PC-9 (cell line): ENCODE measurements at regions not wholly inside any gene's neighbourhood (a gene's known extent, or its start where the extent isn't known, plus 50 kb on each side); places are given as distances from the start of the nearest gene placed in this dataset.

Experiments used
- BruUV-seq: library from RNA; stranded (reverse); fragments of 400-500 nt; replicated peaks from 2 replicates; lab custom pipeline; 2021; lab: Mats Ljungman, UMichigan
- CTCF ChIA-PET: fragments of 300-600 bp; sonication (Branson Sonifier 250); formaldehyde crosslinking; loops from one replicate; lab custom pipeline; 2022; ENCODE audit warnings: antibody characterized with exemption; lab: Charles Lee
- POLR2A ChIA-PET: fragments of 300-600 bp; sonication (Branson Sonifier 250); formaldehyde crosslinking; loops from one replicate; lab custom pipeline; 2022; ENCODE audit warnings: antibody characterized with exemption; ENCODE audit not compliant: unreplicated experiment; lab: Charles Lee
- DNase-seq, 2 experiments: peaks; one replicate each; pipeline versions ENCODE4 v3.0.0 to v3.0.0-alpha.2; 2015 to 2022; ENCODE audit warnings: mixed read lengths in 1 of 2
- H2AFZ ChIP-seq: fragments of 200-600 bp; sonication (generic); 2 replicates; pipeline ENCODE4 v1.8.1; 2017; ENCODE audit warnings: antibody characterized with exemption
- H3F3A ChIP-seq: fragments of 200-600 bp; sonication (generic); 2 replicates; pipeline ENCODE4 v1.8.1; 2017; ENCODE audit warnings: antibody characterized with exemption, mild to moderate bottlenecking, low read depth; ENCODE audit not compliant: insufficient read depth
- H3K27ac ChIP-seq: fragments of 200-600 bp; sonication (generic); 2 replicates; pipeline ENCODE4 v1.6.1; 2016; ENCODE audit warnings: mixed run types
- H3K27me3 ChIP-seq: fragments of 200-600 bp; sonication (generic); 2 replicates; pipeline ENCODE4 v1.6.1; 2016; ENCODE audit warnings: low read depth, mixed run types; ENCODE audit not compliant: insufficient read depth
- H3K36me3 ChIP-seq: fragments of 200-600 bp; sonication (generic); 2 replicates; pipeline ENCODE4 v1.6.1; 2016; ENCODE audit warnings: low read depth, mixed run types
- H3K4me1 ChIP-seq: fragments of 200-600 bp; sonication (generic); replicated peaks from 2 replicates; pipeline ENCODE4 v1.6.1; 2016; ENCODE audit warnings: mixed run types; ENCODE audit not compliant: insufficient read depth
- H3K4me2 ChIP-seq: fragments of 200-600 bp; sonication (generic); 2 replicates; pipeline ENCODE4 v1.6.1; 2017; ENCODE audit warnings: mixed run types
- H3K4me3 ChIP-seq: fragments of 200-600 bp; sonication (generic); 2 replicates; pipeline ENCODE4 v1.6.1; 2016; ENCODE audit warnings: mixed run types
- H3K79me2 ChIP-seq: fragments of 200-600 bp; sonication (generic); 2 replicates; pipeline ENCODE4 v1.6.1; 2017; ENCODE audit warnings: low read depth, mixed run types
- H3K9me2 ChIP-seq: fragments of 200-600 bp; sonication (generic); 2 replicates; pipeline ENCODE4 v1.8.1; 2017; ENCODE audit warnings: mild to moderate bottlenecking; ENCODE audit not compliant: insufficient read depth
- H3K9me3 ChIP-seq: fragments of 200-600 bp; sonication (generic); 2 replicates; pipeline ENCODE4 v1.8.1; 2016; ENCODE audit warnings: low read depth; ENCODE audit not compliant: insufficient read depth
- H4K20me1 ChIP-seq: fragments of 200-600 bp; sonication (generic); 2 replicates; pipeline ENCODE4 v1.8.1; 2017; ENCODE audit not compliant: insufficient read depth
- EZH2 ChIP-seq: fragments of 200-600 bp; sonication (generic); IDR thresholded peaks from 2 replicates; pipeline ENCODE4 v1.8.0; 2017; ENCODE audit warnings: antibody characterized with exemption, low read depth
- intact Hi-C: fragments of 100-400 bp; cut with micrococcal nuclease; formaldehyde crosslinking; loops from one replicate; pipeline ENCODE4 v1.10.0; 2022; ENCODE audit not compliant: unreplicated experiment
- TF ChIP-seq, protein P1 (sequence below): fragments of 200-600 bp; sonication (generic); conservative IDR thresholded peaks from 2 replicates; pipeline ENCODE4 v1.6.1; 2017; ENCODE audit warnings: mixed run types, antibody characterized with exemption, mild to moderate bottlenecking, moderate library complexity

DNA sequence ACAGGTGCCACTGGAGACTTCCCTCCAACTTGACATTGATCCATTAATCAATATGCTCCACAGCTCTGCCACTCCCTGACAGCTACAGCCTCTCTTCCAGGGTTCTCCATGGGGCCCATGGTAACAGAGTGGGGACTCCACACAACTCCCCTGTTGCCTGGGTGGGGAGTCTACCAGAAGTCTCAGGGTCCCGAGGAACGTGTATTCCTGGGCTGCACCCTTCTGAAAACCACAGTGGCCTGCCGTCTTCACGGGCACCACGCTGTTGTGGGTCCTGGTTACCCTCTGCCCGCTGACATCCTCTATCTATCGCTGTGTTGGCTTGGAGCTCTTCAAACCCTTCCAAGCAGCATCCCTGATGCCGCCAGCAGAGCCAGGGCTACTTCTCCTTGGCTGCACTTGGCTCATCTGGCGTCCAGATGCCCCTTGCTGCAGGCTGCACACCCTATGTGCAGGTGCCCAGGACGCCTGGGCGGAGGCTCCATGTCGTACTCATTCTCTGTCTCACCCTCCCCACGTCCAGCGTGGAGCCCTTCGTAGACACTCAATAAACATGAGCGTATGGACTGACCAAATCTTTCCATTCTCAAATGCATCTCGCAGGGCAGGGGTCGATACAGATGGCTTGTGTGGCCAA is 1341.8 kb downstream of the TBC1D22A start:
- Histone ChIP-seq H3K27me3 (peaks cover 82% of the 10 kb centered on the region), H3F3A (no peaks in the 10 kb centered on the region), H3K79me2 (no peaks in the 10 kb centered on the region), H3K4me3 (no peak overlapping the region), H4K20me1 (no peaks in the 10 kb centered on the region), H3K36me3 (no peaks in the 10 kb centered on the region), H2AFZ (no peak overlapping the region), H3K27ac (no peak overlapping the region), H3K4me1 (no peaks in the 10 kb centered on the region), H3K9me3 (no peaks in the 10 kb centered on the region), H3K9me2 (no peaks in the 10 kb centered on the region), H3K4me2 (no peak overlapping the region)
- ChIA-PET POLR2A (no interaction called here), CTCF (no interaction called here)
- no peak for DNase-seq
- no TSS peak for BruUV-seq
- TF ChIP-seq EZH2, result no peak
- TF ChIP-seq, protein P1, sequence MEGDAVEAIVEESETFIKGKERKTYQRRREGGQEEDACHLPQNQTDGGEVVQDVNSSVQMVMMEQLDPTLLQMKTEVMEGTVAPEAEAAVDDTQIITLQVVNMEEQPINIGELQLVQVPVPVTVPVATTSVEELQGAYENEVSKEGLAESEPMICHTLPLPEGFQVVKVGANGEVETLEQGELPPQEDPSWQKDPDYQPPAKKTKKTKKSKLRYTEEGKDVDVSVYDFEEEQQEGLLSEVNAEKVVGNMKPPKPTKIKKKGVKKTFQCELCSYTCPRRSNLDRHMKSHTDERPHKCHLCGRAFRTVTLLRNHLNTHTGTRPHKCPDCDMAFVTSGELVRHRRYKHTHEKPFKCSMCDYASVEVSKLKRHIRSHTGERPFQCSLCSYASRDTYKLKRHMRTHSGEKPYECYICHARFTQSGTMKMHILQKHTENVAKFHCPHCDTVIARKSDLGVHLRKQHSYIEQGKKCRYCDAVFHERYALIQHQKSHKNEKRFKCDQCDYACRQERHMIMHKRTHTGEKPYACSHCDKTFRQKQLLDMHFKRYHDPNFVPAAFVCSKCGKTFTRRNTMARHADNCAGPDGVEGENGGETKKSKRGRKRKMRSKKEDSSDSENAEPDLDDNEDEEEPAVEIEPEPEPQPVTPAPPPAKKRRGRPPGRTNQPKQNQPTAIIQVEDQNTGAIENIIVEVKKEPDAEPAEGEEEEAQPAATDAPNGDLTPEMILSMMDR, result no peak
- intact Hi-C loops, result no loop called here

DNA sequence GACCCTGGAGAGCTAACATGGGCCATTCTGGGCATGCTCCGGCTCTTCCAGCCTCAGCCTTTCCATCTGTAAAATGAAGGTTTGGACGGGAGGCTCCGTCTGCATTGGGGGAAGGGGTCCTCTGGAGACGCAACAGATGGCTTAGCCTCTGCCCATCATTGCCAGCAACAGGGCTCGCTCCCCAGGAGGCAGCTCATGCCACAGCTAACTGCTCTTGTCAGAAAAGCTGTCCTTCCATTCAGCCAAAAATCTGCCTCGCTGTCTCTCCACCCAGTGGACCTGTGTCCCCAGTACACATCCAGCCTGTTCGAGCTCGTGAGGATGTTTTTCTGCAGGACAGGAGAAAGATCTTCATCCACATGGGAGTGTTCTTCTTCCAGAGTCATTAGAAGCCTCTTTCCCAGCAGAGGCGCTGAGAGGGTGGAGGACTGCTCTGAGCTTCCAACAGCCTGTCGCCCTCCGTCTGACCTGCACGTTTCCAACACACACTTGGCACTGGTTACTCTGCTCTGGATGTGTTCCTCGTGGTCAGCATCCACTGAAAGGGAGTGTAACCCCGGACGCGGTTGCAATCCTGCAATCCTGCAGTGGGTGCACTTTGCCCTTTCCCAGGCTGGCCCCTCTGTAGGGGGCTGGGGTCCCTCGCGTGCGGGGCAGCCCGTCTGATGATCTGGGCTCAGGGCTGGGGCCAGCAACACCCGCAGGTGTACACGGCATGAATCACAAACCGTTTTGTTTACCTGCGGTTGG is 1340.9 kb downstream of the TBC1D22A start:
- Histone ChIP-seq H3F3A (no peaks in the 10 kb centered on the region), H3K27ac (no peak overlapping the region), H3K4me1 (no peaks in the 10 kb centered on the region), H3K79me2 (no peaks in the 10 kb centered on the region), H3K4me2 (no peak overlapping the region), H3K4me3 (no peak overlapping the region), H3K36me3 (no peaks in the 10 kb centered on the region), H4K20me1 (no peaks in the 10 kb centered on the region), H2AFZ (no peak overlapping the region), H3K27me3 (peaks cover 91% of the 10 kb centered on the region), H3K9me3 (no peaks in the 10 kb centered on the region), H3K9me2 (no peaks in the 10 kb centered on the region)
- intact Hi-C loops, result no loop called here
- CTCF ChIA-PET, result no interaction called here
- DNase-seq, result no peak
- POLR2A ChIA-PET, result no interaction called here
- no TSS peak for BruUV-seq
- TF ChIP-seq, protein P1, result no peak
- TF ChIP-seq EZH2, result no peak

DNA sequence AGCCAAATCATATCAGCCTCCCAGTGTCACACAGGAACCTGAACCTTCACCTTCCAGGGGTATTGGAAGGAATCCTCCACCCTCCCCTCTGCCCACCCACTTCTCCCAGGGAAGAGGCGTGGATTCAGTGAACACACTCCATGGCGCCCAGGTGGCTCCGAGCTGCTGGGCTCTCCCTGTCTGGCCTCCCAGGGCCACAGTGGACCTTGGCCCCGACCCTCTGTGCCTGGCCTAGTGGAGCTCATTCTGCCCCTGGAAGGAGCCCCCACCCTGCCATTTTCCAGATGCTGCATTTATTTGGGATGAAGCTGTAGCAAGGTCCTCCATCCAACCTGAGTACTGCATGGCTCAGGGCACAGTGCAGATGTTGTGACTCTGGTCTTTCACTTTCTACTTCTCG is 1340.1 kb downstream of the TBC1D22A start:
- Histone ChIP-seq H3K4me2 (no peak overlapping the region), H3K27ac (no peak overlapping the region), H3K9me2 (no peaks in the 10 kb centered on the region), H3K4me3 (no peak overlapping the region), H2AFZ (no peak overlapping the region), H3K79me2 (no peaks in the 10 kb centered on the region), H3K36me3 (no peaks in the 10 kb centered on the region), H4K20me1 (no peaks in the 10 kb centered on the region), H3K9me3 (no peaks in the 10 kb centered on the region), H3F3A (no peaks in the 10 kb centered on the region), H3K4me1 (no peaks in the 10 kb centered on the region), H3K27me3 (peaks cover 99% of the 10 kb centered on the region)
- BruUV-seq, result no TSS peak
- no peak for TF ChIP-seq EZH2
- TF ChIP-seq, protein P1, result no peak
- intact Hi-C loops, result no loop called here
- ChIA-PET POLR2A (no interaction called here), CTCF (no interaction called here)
- DNase-seq, result no peak
